BE2C (cell line): ENCODE measurements at regions not wholly inside any gene's neighbourhood (a gene's known extent, or its start where the extent isn't known, plus 50 kb on each side); places are given as distances from the start of the nearest gene placed in this dataset.

ENCODE experiments used
- DNase-seq: peaks from one replicate; pipeline ENCODE4 v3.0.0-alpha.2; 2020
- H3K27me3 ChIP-seq: fragments of 250-450 bp; sonication (Bioruptor Pico); 2 replicates; pipeline ENCODE4 v1.5.1; 2020; ENCODE audit warnings: mild to moderate bottlenecking
- H3K36me3 ChIP-seq: fragments of 250-450 bp; sonication (Bioruptor Pico); 2 replicates; pipeline ENCODE4 v1.5.1; 2020; ENCODE audit warnings: mild to moderate bottlenecking
- H3K4me1 ChIP-seq: fragments of 250-450 bp; sonication (Bioruptor Pico); 2 replicates; pipeline ENCODE4 v1.5.1; 2020
- H3K4me3 ChIP-seq: 2 replicates; pipeline ENCODE4 v1.5.1; 2011; ENCODE audit warnings: low read depth, low read length
- H3K9me3 ChIP-seq: fragments of 250-450 bp; sonication (Bioruptor Pico); 2 replicates; pipeline ENCODE4 v1.5.1; 2020
- CTCF ChIP-seq: IDR thresholded peaks from 2 replicates; pipeline ENCODE4 v1.5.1; 2012; ENCODE audit warnings: mild to moderate bottlenecking, low read depth, low read length

GRCh38 chr13:103238441-103238840 lies 172.2 kb upstream of the SLC10A2 start:
- no peaks in the 10 kb centered on the region for H3K36me3 ChIP-seq
- H3K4me3 ChIP-seq = no peak overlapping the region
- H3K27me3 ChIP-seq = no peaks in the 10 kb centered on the region
- DNase-seq = no peak
- no peak for TF ChIP-seq CTCF
- H3K4me1 ChIP-seq = peaks cover 6% of the 10 kb centered on the region
- H3K9me3 ChIP-seq = no peaks in the 10 kb centered on the region

DNA sequence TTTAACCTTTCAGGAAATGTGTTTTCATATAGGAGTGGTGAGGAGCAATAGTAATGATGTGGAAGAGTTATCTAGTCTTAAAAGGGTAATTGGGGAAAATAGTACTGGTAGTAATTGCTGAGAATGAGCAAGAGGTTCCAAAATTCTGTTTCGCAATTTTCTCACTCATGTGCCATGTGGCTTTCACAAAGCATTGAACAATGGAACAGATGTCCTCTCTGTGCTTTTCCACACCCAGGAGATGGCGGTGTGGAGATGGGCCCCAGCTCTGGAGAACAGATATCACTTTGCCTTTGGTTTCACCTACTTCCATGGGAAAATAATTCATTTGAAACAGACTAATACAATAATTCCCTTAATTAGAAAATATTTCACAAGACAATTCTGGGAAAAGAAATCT lies 170.0 kb upstream of the SLC10A2 start:
- Histone ChIP-seq H3K9me3 (no peaks in the 10 kb centered on the region), H3K4me3 (no peak overlapping the region), H3K4me1 (peaks cover 6% of the 10 kb centered on the region), H3K36me3 (no peaks in the 10 kb centered on the region), H3K27me3 (no peaks in the 10 kb centered on the region)
- peak; percentile 61 for TF ChIP-seq CTCF
- DNase-seq = peak; percentile 51

DNA sequence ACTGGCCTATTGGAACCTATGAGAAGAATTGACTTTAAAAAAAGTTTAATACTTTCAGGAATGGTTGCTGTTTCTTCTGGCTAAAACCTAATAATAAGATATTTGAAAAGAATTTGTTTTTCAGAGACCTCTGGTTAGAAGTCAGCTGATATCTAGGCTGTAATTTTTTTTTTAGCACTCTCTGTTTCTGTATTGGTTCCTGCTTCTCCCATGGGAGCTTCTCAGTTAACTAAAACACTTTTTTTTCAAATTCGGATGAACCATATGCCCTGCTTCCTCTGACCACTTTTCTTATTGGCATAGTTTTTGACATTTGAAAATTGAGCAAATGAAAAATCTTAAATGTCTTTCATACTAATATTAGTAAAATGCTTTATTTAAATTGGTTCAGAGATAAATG lies 163.5 kb upstream of the SLC10A2 start:
- Histone ChIP-seq H3K4me1 (no peaks in the 10 kb centered on the region), H3K36me3 (no peaks in the 10 kb centered on the region), H3K4me3 (no peak overlapping the region), H3K9me3 (no peaks in the 10 kb centered on the region), H3K27me3 (no peaks in the 10 kb centered on the region)
- DNase-seq = no peak
- no peak for TF ChIP-seq CTCF

DNA sequence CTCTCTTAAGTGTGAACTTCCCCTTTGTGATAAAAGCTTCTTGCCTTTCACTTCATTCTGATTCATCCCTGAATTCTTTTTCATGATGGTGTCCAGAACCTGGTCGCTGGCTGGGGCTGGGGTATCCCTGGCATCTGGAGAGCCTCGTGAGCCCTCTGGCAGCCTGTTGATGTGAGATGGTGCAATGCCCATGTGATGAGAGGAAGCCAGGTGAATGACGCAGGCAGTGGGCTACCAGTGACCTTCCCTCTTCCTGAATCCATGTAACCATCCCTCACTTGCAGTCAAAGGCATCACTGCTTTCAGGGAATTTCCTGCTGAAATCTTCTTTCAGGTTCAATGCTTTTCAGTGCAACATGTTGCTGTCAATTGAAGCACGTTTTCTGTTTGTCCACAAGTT lies 158.6 kb upstream of the SLC10A2 start:
- Histone ChIP-seq H3K4me3 (no peak overlapping the region), H3K4me1 (no peaks in the 10 kb centered on the region), H3K9me3 (no peaks in the 10 kb centered on the region), H3K27me3 (no peaks in the 10 kb centered on the region), H3K36me3 (no peaks in the 10 kb centered on the region)
- no peak for TF ChIP-seq CTCF
- DNase-seq = no peak

DNA sequence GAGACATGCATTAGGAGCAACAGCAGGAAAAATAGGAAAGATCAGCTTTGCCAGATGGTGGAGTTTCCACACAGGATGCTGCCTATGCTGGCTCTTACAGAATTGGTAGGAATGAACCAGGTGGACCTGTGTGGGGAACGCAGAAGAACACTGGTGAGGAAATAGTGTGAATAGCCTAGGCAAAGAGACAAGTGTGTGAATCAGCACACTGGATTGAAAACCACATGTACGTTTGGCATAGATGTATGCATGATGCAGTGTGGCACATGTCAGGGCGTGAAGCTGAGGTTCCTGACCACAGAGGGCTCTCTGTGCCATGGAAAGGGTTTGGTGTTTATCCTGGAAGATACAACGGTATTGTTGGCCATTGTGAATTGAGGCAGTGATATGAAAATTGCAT lies 156.5 kb upstream of the SLC10A2 start:
- Histone ChIP-seq H3K4me1 (no peaks in the 10 kb centered on the region), H3K36me3 (no peaks in the 10 kb centered on the region), H3K4me3 (no peak overlapping the region), H3K9me3 (no peaks in the 10 kb centered on the region), H3K27me3 (no peaks in the 10 kb centered on the region)
- no peak for TF ChIP-seq CTCF
- no peak for DNase-seq

GRCh38 chr13:103218253-103218652 lies 152.0 kb upstream of the SLC10A2 start:
- Histone ChIP-seq H3K4me1 (no peaks in the 10 kb centered on the region), H3K9me3 (no peaks in the 10 kb centered on the region), H3K27me3 (no peaks in the 10 kb centered on the region), H3K36me3 (no peaks in the 10 kb centered on the region), H3K4me3 (no peak overlapping the region)
- no peak for DNase-seq
- no peak for TF ChIP-seq CTCF
